Stimulated activated naive CD8-positive, alpha-beta T cell treated with anti-CD3 and anti-CD28 coated beads, Interleukin-15, Interleukin-2, amounts not matched to agents 100 ng/mL and 50 ng/mL, for 24 hours (primary cell): ENCODE measurements at regions not wholly inside any gene's neighbourhood (a gene's known extent, or its start where the extent isn't known, plus 50 kb on each side); places are given as distances from the start of the nearest gene placed in this dataset.
A peak's percentile ranks its signal among the peaks of the same experiment; 100 is the strongest.

Experiments used
- H3K27ac Mint-ChIP-seq: one replicate; pipeline ENCODE4 v1.8.0; 2021; ENCODE audit warnings: mild to moderate bottlenecking, mixed read lengths
- H3K27me3 Mint-ChIP-seq: one replicate; pipeline ENCODE4 v1.8.0; 2021; ENCODE audit warnings: mixed read lengths
- H3K36me3 Mint-ChIP-seq: one replicate; pipeline ENCODE4 v1.8.0; 2021; ENCODE audit warnings: low read depth, mixed read lengths
- H3K4me1 Mint-ChIP-seq: one replicate; pipeline ENCODE4 v1.8.0; 2021; ENCODE audit warnings: low read depth, mixed read lengths
- H3K4me3 Mint-ChIP-seq: one replicate; pipeline ENCODE4 v1.8.0; 2021; ENCODE audit warnings: mild to moderate bottlenecking, mixed read lengths
- H3K9me3 Mint-ChIP-seq: one replicate; pipeline ENCODE4 v1.8.0; 2021; ENCODE audit warnings: mixed read lengths

GRCh38 chr10:6350609-6351008 lies 147.9 kb downstream of the PFKFB3 start:
- Mint-ChIP-seq H3K4me3 (no peak overlapping the region), H3K27ac (peak overlapping the region; percentile 79), H3K4me1 (peaks cover 55% of the 10 kb centered on the region), H3K9me3 (peaks cover 6% of the 10 kb centered on the region), H3K36me3 (peaks cover 5% of the 10 kb centered on the region), H3K27me3 (no peaks in the 10 kb centered on the region)

DNA sequence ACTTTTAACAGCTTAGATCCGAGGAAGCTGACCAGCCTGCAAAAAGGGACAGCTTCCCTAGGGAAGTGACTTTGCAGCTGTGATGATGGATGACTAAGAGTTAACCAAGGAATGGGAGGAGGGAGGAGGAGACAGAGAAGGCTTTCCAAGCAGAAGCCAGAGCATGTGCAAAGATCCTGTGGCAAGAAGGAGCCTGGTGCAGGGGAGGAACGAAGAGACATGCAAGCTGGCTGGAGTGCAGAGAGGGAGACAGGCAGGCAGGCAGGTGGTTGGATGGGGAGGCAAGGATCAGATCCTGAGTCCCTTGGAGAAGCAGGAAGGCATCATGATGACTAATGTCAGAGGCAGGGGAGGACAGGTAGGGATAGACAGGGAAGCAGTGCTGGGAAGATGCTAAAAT lies 148.8 kb downstream of the PFKFB3 start:
- peaks cover 46% of the 10 kb centered on the region for H3K4me1 Mint-ChIP-seq
- peaks cover 10% of the 10 kb centered on the region for H3K36me3 Mint-ChIP-seq
- H3K27ac Mint-ChIP-seq = peak overlapping the region; percentile 1
- no peaks in the 10 kb centered on the region for H3K27me3 Mint-ChIP-seq
- H3K9me3 Mint-ChIP-seq = peaks cover 8% of the 10 kb centered on the region
- H3K4me3 Mint-ChIP-seq = no peak overlapping the region

- Mint-ChIP-seq H3K4me3 (no peak overlapping the region), H3K27ac (no peak overlapping the region), H3K27me3 (no peaks in the 10 kb centered on the region), H3K36me3 (peaks cover 16% of the 10 kb centered on the region), H3K4me1 (peaks cover 25% of the 10 kb centered on the region), H3K9me3 (peaks cover 14% of the 10 kb centered on the region)
Observed at GRCh38 chr10:6353526-6353925, 150.8 kb downstream of the PFKFB3 start.

DNA sequence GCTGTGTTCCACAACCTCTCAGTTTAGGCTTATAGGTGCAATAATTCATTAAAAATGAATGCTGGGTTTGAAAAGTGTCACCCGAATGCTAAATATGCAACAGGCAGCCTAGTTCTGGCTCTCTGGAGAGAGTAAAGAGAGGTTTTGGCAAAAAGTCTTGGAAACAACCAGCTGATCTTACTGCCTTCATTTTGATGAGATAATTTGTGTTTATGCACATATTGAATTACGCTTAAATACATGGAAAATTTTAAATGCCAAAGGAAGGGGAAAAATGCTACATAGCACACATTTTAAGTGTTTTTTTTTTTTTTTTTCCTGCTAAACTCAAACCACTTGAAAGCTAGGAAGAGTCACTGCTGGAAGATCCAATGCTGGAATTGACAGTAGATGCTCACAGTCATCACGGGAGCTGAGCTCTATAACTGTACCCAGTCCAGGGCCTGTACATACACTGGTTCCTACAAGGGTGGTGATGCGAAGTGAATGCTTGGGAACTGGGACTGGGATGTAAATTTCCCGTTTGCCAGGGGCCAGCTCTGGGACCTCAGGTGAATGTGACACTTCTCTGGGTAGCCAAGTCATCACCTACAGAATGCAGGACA lies 151.5 kb downstream of the PFKFB3 start:
- Mint-ChIP-seq H3K27ac (no peak overlapping the region), H3K4me3 (no peak overlapping the region), H3K27me3 (no peaks in the 10 kb centered on the region), H3K4me1 (peaks cover 18% of the 10 kb centered on the region), H3K36me3 (peaks cover 18% of the 10 kb centered on the region), H3K9me3 (peaks cover 20% of the 10 kb centered on the region)

GRCh38 chr10:6356280-6356793 lies 153.6 kb downstream of the PFKFB3 start:
- Mint-ChIP-seq H3K4me3 (no peak overlapping the region), H3K9me3 (peaks cover 24% of the 10 kb centered on the region), H3K27me3 (no peaks in the 10 kb centered on the region), H3K27ac (no peak overlapping the region), H3K4me1 (no peaks in the 10 kb centered on the region), H3K36me3 (peaks cover 19% of the 10 kb centered on the region)

GRCh38 chr10:6361869-6362268 lies 159.1 kb downstream of the PFKFB3 start:
- Mint-ChIP-seq H3K4me1 (no peaks in the 10 kb centered on the region), H3K4me3 (no peak overlapping the region), H3K36me3 (peaks cover 14% of the 10 kb centered on the region), H3K9me3 (peaks cover 22% of the 10 kb centered on the region), H3K27me3 (no peaks in the 10 kb centered on the region), H3K27ac (no peak overlapping the region)

DNA sequence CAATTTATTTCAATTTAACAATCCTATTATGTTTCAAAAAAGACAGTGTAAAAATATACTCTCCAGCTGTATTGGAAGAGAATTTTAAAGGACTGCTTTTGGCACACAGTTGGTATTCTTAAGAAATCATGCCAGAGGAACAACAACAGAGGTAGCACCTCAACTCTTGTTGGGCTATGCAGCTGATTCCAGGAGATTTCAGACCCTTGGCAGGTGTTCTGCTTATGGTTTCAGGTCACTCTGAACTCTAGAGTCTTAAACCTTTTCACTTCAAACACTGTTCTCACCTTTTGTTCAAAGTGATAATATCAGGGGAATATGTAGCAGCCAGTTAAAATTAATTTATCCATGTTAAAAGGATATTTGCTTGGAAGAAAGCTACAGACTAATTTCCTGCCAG lies 160.1 kb downstream of the PFKFB3 start:
- H3K27ac Mint-ChIP-seq = no peak overlapping the region
- no peaks in the 10 kb centered on the region for H3K4me1 Mint-ChIP-seq
- H3K4me3 Mint-ChIP-seq = no peak overlapping the region
- no peaks in the 10 kb centered on the region for H3K27me3 Mint-ChIP-seq
- peaks cover 22% of the 10 kb centered on the region for H3K9me3 Mint-ChIP-seq
- H3K36me3 Mint-ChIP-seq = peaks cover 14% of the 10 kb centered on the region

DNA sequence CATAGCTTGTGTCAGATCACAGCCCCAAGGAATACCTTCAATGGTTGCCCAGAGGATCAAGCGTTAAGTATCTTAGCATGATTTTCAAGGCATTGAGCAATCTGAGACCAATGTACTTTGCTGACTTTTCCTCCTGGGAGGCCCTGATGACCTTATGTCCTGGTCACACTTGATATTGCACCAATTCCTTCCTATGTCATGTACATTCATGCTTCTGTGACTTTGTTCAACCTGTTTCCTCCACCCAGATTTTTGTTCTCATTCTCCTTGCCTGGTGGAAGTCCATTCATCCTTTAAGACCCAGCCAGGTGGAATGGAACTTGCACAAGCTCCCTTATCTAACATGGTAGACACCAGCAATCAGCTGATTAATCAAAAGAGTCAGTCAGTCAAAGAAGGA lies 160.8 kb downstream of the PFKFB3 start:
- no peak overlapping the region for H3K4me3 Mint-ChIP-seq
- H3K9me3 Mint-ChIP-seq = peaks cover 19% of the 10 kb centered on the region
- H3K4me1 Mint-ChIP-seq = no peaks in the 10 kb centered on the region
- H3K27me3 Mint-ChIP-seq = no peaks in the 10 kb centered on the region
- peaks cover 12% of the 10 kb centered on the region for H3K36me3 Mint-ChIP-seq
- no peak overlapping the region for H3K27ac Mint-ChIP-seq

DNA sequence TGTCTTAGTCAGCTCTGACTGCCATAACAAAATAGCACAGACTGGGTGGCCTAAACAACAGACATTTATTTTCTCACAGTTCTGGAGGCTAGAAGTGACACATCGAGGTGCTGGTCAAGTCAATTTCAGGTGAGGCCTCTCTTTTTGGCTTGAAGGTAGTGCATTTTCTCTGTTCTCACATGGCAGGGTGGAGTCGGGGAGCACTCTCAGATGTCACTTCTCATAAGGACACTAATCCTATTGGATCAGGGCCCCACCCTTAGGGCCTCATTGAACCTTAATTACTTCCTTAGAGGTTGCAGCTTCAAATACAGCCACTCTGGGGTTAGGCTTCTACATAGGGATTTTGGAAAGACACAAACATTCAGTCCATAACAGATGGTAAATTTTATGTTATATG lies 161.6 kb downstream of the PFKFB3 start:
- no peak overlapping the region for H3K27ac Mint-ChIP-seq
- H3K4me3 Mint-ChIP-seq = no peak overlapping the region
- H3K36me3 Mint-ChIP-seq = peaks cover 10% of the 10 kb centered on the region
- H3K9me3 Mint-ChIP-seq = peaks cover 13% of the 10 kb centered on the region
- no peaks in the 10 kb centered on the region for H3K27me3 Mint-ChIP-seq
- no peaks in the 10 kb centered on the region for H3K4me1 Mint-ChIP-seq

DNA sequence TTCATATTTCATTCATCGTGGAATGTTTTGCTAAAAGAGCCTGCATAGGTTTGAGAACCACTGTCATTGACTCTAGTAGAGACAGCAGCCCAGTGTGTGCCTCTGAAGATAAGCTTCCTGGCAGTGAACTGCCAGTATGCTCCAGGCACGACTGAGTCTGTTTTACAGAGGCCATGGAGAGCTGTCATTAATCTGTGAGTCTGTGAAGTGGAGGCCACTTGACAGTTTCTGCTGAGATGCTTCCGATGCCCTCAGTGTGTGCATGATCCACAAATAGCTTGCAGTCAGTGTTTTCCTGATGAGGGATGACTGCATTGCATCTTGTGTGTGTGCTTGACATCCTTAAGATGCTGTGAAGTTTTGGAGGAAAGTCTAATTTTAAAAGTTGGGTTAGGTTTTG lies 162.2 kb downstream of the PFKFB3 start:
- Mint-ChIP-seq H3K9me3 (peaks cover 13% of the 10 kb centered on the region), H3K27me3 (no peaks in the 10 kb centered on the region), H3K4me3 (no peak overlapping the region), H3K4me1 (no peaks in the 10 kb centered on the region), H3K36me3 (peaks cover 10% of the 10 kb centered on the region), H3K27ac (no peak overlapping the region)

DNA sequence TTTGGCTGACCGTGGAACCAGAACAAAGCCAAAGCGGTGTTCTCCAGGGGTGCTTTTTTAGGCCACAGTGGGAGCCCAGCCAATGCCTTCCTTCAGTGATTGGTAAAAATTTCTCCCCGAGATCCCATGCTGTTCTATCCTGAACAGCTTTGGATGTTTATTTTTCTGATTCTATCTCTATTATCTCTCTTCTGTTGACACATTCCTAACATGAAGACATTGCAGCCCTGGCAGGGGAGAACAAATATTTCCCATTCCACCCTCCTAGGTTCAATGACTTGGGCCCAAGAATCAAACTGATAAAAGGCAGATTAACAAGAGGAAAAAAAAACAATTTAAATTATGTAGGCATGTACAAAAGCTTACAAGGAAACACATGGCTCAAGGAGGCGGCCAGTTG lies 162.7 kb downstream of the PFKFB3 start:
- peaks cover 11% of the 10 kb centered on the region for H3K9me3 Mint-ChIP-seq

More for the DNA sequence above, 162.7 kb downstream of the PFKFB3 start:
- H3K27me3 Mint-ChIP-seq = no peaks in the 10 kb centered on the region
- no peaks in the 10 kb centered on the region for H3K4me1 Mint-ChIP-seq
- no peak overlapping the region for H3K4me3 Mint-ChIP-seq
- no peak overlapping the region for H3K27ac Mint-ChIP-seq
- peaks cover 8% of the 10 kb centered on the region for H3K36me3 Mint-ChIP-seq
